GM12878 (cell line): ENCODE measurements at regions not wholly inside any gene's neighbourhood (a gene's known extent, or its start where the extent isn't known, plus 50 kb on each side); places are given as distances from the start of the nearest gene placed in this dataset.
"Not testable (repeated sequence)": the region's sequence is repeated elsewhere in the genome, so short reads cannot be mapped to it uniquely, and the experiment has no call there.

Experiments used
- BRCA1 ChIP-seq: IDR thresholded peaks from 2 replicates; pipeline ENCODE4 v1.6.1; 2011; ENCODE audit warnings: low read depth, low read length, improper control_type of control experiment
- CBX5 ChIP-seq: sonication (generic); IDR thresholded peaks from 2 replicates; pipeline ENCODE4 v1.6.1; 2016; ENCODE audit warnings: low read depth, moderate library complexity, mild to moderate bottlenecking, inconsistent platforms
- JUNB ChIP-seq: IDR thresholded peaks from 2 replicates; pipeline ENCODE4 v1.6.1; 2016; ENCODE audit warnings: antibody characterized with exemption, mild to moderate bottlenecking

GRCh38 chr3:166967714-166968113 is 412.4 kb downstream of the ZBBX start:
- TF ChIP-seq CBX5, JUNB, BRCA1: not testable (repeated sequence)
